Pancreas (tissue), 10 donors: ENCODE measurements at regions not wholly inside any gene's neighbourhood (a gene's known extent, or its start where the extent isn't known, plus 50 kb on each side); places are given as distances from the start of the nearest gene placed in this dataset.

ENCODE experiments used
- ATAC-seq, 4 donors: fragments of 200-7000 bp; cut with Tn5 transposase; one replicate each; pipeline versions ENCODE4 v1.8.0 to v1.9.1; 2020; ENCODE audit warnings: mild to moderate bottlenecking in 4 of 4, moderate library complexity in 4 of 4
- DNase-seq, 6 donors: peaks; one replicate each; pipeline ENCODE4 v3.0.0-alpha.2; 2020
- FAIRE-seq: peaks from 2 replicates; lab custom pipeline; 2012; peaks lifted over from hg19 to GRCh38; lab: Jason Lieb, UNC
- H3K27ac ChIP-seq, 4 donors: fragments of 200-600 bp; sonication (generic); 1 replicate in 3 of 4; 2 replicates in 1 of 4; pipeline versions ENCODE4 v1.5.0 to v1.8.0; 2020
- H3K27me3 ChIP-seq, 4 donors: fragments of 200-600 bp; one replicate each; pipeline ENCODE4 v1.8.0; 2021
- H3K36me3 ChIP-seq, 3 donors: fragments of 200-600 bp; sonication (generic) in 1 of 3; one replicate each; pipeline versions ENCODE4 v1.5.0 to v1.8.0; 2020 to 2021
- H3K4me1 ChIP-seq, 3 donors: fragments of 200-600 bp; one replicate each; pipeline ENCODE4 v1.8.0; 2021
- H3K4me3 ChIP-seq, 4 donors: fragments of 200-600 bp; sonication (generic) in 2 of 4; one replicate each; pipeline versions ENCODE4 v1.5.0 to v1.8.0; 2020 to 2021
- H3K9me3 ChIP-seq, 4 donors: fragments of 200-600 bp; one replicate each; pipeline ENCODE4 v1.8.0; 2021
- WGBS, 2 donors: extraction: QIAGEN DNeasy Blood & Tissue Kit; methylation state at CpG; one replicate each; pipeline ENCODE4 v1.1.7; 2013; 5-methylcytosine and 5-hydroxymethylcytosine counted together
- intact Hi-C, 3 donors: fragments of 100-400 bp; cut with DNase I; formaldehyde crosslinking; loops; one replicate each; pipeline versions ENCODE4 v1.11.1 to v1.14.2; 2022
- TF ChIP-seq, protein P1 (sequence below), 4 donors: fragments of 200-600 bp; sonication (generic) in 3 of 4; IDR thresholded peaks; one replicate each; pipeline versions ENCODE4 v1.5.0 to v1.8.0; 2021; ENCODE audit warnings: antibody characterized with exemption in 4 of 4
- donor health status: healthy with polysubstance abuse.
- donor health status: DM: no; HTN: no; CAD: no; lungs with moderate emphysema.
- donor health status: DM: no; HTN: no; CAD: no.
- donor health status: control.
- donor health status: control.
- donor health status: Bipolar disorder and iron deficiency.
- donor health status: DM: yes; HTN: yes; CAD: no.
- donor health status: DM: no; HTN: no; CAD: no.
- donor health status: DM: no; HTN: no; CAD: no.
- donor health status: DM: yes; HTN: yes; CAD: no.

DNA sequence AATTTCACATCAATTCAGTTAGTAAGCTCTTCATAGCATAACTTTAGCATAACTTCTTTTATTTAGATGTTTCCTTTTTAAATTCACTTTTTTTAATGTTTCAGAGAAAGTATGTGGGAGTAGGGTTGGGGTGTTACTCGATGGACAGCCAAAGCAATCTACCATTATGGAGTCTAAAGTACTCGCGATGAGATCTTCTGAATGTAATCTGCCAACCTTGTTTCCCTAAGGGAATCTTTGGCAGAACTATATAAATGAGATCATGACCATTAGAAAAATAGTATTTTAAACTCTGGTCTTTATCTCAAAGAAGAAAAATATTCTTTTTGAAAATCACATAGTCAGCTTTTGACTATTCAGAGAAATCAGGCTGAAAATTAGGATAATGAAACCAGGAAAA, 103.9 kb downstream of the BBS10 start:
- DNase-seq (no peak), FAIRE-seq (no peak), ATAC-seq (no peak)
- Histone ChIP-seq H3K4me3 (no peak overlapping the region), H3K36me3 (no peaks in the 10 kb centered on the region), H3K27ac (no peak overlapping the region), H3K9me3 (no peaks in the 10 kb centered on the region), H3K4me1 (no peaks in the 10 kb centered on the region), H3K27me3 (no peaks in the 10 kb centered on the region)
- TF ChIP-seq, protein P1, sequence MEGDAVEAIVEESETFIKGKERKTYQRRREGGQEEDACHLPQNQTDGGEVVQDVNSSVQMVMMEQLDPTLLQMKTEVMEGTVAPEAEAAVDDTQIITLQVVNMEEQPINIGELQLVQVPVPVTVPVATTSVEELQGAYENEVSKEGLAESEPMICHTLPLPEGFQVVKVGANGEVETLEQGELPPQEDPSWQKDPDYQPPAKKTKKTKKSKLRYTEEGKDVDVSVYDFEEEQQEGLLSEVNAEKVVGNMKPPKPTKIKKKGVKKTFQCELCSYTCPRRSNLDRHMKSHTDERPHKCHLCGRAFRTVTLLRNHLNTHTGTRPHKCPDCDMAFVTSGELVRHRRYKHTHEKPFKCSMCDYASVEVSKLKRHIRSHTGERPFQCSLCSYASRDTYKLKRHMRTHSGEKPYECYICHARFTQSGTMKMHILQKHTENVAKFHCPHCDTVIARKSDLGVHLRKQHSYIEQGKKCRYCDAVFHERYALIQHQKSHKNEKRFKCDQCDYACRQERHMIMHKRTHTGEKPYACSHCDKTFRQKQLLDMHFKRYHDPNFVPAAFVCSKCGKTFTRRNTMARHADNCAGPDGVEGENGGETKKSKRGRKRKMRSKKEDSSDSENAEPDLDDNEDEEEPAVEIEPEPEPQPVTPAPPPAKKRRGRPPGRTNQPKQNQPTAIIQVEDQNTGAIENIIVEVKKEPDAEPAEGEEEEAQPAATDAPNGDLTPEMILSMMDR (IDR thresholded peaks at IDR 0.05) = no peak
- intact Hi-C loops = no loop called here
- 74 to 80% methylated on average over 3 of the region's 3 CpGs for WGBS, 2 donors

DNA sequence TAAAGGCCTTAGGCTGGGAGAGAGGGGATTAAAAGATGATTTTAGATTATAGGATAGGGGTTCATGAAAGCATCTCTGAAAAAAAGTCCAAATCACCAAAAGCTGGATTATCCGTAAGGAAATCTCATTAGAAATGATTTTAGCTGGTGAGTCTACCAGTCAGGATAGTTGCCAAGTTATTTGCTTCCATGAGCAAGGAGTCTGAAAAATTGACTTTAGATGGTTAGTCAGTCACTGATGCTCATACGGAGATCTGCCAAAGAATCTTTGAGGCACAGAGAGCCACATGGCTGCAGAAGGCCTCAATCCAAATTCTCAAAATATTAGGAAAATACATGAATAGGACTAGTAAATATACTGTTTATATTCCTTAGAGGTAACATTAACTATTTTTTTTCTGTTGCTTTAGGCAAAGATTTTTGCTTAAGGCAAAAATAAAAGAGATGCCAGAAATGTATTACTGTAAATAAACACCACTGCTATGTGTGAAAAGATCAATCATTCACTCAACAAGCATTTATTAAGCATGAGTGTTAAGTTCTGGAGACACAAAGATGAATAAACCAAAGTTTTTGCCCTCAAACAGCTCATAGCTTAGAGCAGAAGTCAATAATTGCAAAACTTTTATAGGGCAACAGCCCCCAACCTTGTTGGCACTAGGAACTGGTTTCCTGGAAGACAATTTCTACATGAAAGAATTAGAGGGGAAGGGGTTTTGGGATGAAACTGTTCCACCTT, 105.2 kb downstream of the BBS10 start:
- WGBS, 2 donors = 75 to 81% methylated on average over 2 of the region's 2 CpGs
- Histone ChIP-seq H3K4me1 (no peaks in the 10 kb centered on the region), H3K4me3 (no peak overlapping the region), H3K27ac (no peak overlapping the region), H3K36me3 (no peaks in the 10 kb centered on the region), H3K9me3 (no peaks in the 10 kb centered on the region), H3K27me3 (no peaks in the 10 kb centered on the region)
- TF ChIP-seq, protein P1 (IDR thresholded peaks at IDR 0.05) = no peak
- ATAC-seq (no peak), FAIRE-seq (no peak), DNase-seq (no peak)
- intact Hi-C loops = no loop called here

DNA sequence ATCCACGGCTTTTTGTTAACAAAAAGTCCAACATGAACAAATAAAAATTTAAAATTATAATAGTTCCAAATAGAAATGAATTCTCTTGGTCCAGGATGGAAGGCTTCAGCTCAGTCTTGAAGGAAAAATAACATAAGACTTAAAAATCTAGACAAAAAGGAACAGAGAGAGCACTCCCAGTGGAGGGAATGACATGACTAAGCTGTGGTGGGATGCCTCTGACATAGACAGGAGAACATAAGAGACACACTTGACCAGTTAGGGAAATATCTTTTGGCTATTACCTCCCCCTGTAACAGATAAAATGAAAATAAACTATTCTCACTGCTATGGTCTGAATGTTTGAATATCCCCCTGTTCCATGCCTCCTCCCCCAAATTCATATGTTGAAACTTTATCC, 106.8 kb downstream of the BBS10 start:
- ATAC-seq = no peak
- DNase-seq = no peak
- no peak overlapping the region for H3K27ac ChIP-seq
- no peak for FAIRE-seq
- WGBS, 2 donors = 81 to 86% methylated on average over 1 of the region's 1 CpG
- no peaks in the 10 kb centered on the region for H3K27me3 ChIP-seq
- no peaks in the 10 kb centered on the region for H3K9me3 ChIP-seq
- TF ChIP-seq, protein P1 (IDR thresholded peaks at IDR 0.05) = no peak
- H3K4me1 ChIP-seq = no peaks in the 10 kb centered on the region
- intact Hi-C loops = no loop called here
- no peak overlapping the region for H3K4me3 ChIP-seq
- no peaks in the 10 kb centered on the region for H3K36me3 ChIP-seq

DNA sequence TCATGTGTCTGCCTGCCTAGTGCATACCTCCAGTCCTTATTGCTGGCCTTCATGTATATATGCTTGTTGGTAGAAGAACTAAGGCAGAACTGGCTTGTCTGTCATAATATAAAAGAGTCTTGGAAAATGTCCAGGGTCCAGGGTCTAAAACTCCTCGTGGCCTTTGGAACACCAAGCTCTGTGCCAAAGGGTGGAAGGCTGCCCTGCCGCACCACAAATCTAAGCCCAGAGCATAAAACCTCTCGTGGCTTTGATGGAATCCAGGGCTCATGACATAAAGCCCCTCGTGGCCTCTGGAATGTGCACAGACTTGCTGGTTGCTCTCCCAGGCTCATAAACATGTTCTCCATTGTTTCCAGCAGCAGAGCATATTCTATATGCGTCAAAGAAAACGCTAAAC, 107.9 kb downstream of the BBS10 start:
- no peak for FAIRE-seq
- no peak for ATAC-seq
- no peaks in the 10 kb centered on the region for H3K36me3 ChIP-seq
- TF ChIP-seq, protein P1 (IDR thresholded peaks at IDR 0.05) = no peak
- 70 to 79% methylated on average over 6 of the region's 6 CpGs for WGBS, 2 donors
- H3K27me3 ChIP-seq = no peaks in the 10 kb centered on the region
- no peak overlapping the region for H3K4me3 ChIP-seq
- DNase-seq = no peak
- no peak overlapping the region for H3K27ac ChIP-seq
- no peaks in the 10 kb centered on the region for H3K4me1 ChIP-seq
- H3K9me3 ChIP-seq = no peaks in the 10 kb centered on the region
- intact Hi-C loops = no loop called here

DNA sequence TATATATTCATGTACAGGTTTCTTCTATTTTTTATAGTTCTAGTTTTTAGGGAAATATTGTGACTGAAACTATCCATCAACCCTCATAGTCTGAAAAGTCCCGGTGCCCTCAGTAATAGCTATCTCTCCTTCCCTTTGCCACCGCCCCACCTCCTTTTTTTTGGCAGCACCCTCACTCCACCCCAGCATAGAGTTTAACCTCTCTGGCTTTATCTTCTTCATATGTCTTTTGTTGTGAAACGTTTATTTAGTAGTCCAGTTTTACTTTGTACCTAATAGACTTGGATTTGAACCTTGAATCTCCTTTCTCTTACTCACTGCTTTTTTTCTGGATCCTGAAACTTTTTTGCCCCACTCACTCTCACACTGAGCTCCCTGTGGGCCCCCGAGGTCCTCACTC, 109.5 kb downstream of the BBS10 start:
- no peak overlapping the region for H3K27ac ChIP-seq
- H3K36me3 ChIP-seq = no peaks in the 10 kb centered on the region
- H3K9me3 ChIP-seq = no peaks in the 10 kb centered on the region
- no peaks in the 10 kb centered on the region for H3K4me1 ChIP-seq
- no peak for ATAC-seq
- WGBS, 2 donors = 61 to 76% methylated on average over 4 of the region's 4 CpGs
- no peak overlapping the region for H3K4me3 ChIP-seq
- intact Hi-C loops = no loop called here
- no peak for FAIRE-seq
- DNase-seq = no peak
- TF ChIP-seq, protein P1 (IDR thresholded peaks at IDR 0.05) = no peak
- H3K27me3 ChIP-seq = no peaks in the 10 kb centered on the region
